Activated CD4-positive, CD25-positive, alpha-beta regulatory T cell treated with anti-CD3 and anti-CD28 coated beads, Interleukin-2, amount 50 U/mL, for 24 hours (primary cell): ENCODE measurements at regions not wholly inside any gene's neighbourhood (a gene's known extent, or its start where the extent isn't known, plus 50 kb on each side); places are given as distances from the start of the nearest gene placed in this dataset.
"Not testable (repeated sequence)": the region's sequence is repeated elsewhere in the genome, so short reads cannot be mapped to it uniquely, and the experiment has no call there.

Experiments
- ATAC-seq, 2 donors: fragments of 150-1000 bp; cut with Tn5 transposase; one replicate each; pipeline ENCODE4 v1.10.0; 2021; ENCODE audit warnings: mild to moderate bottlenecking in 1 of 2, moderate library complexity in 1 of 2

- ATAC-seq: no peak
Measured at GRCh38 chr12:67046062-67046461, 223.1 kb upstream of the CAND1 start.

- no peak for ATAC-seq
Measured at GRCh38 chr12:67047634-67048033, 221.5 kb upstream of the CAND1 start.

- no peak for ATAC-seq
Measured at GRCh38 chr12:67048371-67048770, 220.8 kb upstream of the CAND1 start.

GRCh38 chr12:67049199-67049598 lies 220.0 kb upstream of the CAND1 start:
- ATAC-seq: not testable (repeated sequence)

GRCh38 chr12:67052981-67053380 lies 216.2 kb upstream of the CAND1 start:
- ATAC-seq: no peak

- ATAC-seq: no peak
Measured at GRCh38 chr12:67056329-67056728, 212.8 kb upstream of the CAND1 start.

- ATAC-seq: no peak
Measured at GRCh38 chr12:67057072-67057471, 212.1 kb upstream of the CAND1 start.

DNA sequence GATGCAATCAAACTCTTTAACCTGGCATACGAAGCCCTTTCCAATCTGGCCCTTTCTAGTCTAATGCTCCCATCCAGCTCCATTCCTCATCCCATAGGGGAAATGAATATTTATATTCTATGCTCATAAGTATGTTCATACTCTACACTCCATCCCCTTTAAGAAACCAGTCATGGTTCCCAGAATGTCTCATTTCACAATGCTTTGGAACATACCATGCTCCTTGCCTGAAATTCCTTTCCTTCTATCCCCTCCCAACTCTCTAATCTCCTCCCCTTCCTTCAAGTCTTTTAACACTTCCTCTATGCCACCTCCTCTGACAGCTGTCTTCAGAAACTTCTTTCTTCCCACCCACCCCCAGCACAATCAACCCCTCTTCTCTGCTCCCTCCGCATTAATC lies 207.0 kb upstream of the CAND1 start:
- ATAC-seq: no peak

GRCh38 chr12:67067453-67068203 lies 201.5 kb upstream of the CAND1 start:
- no peak for ATAC-seq

DNA sequence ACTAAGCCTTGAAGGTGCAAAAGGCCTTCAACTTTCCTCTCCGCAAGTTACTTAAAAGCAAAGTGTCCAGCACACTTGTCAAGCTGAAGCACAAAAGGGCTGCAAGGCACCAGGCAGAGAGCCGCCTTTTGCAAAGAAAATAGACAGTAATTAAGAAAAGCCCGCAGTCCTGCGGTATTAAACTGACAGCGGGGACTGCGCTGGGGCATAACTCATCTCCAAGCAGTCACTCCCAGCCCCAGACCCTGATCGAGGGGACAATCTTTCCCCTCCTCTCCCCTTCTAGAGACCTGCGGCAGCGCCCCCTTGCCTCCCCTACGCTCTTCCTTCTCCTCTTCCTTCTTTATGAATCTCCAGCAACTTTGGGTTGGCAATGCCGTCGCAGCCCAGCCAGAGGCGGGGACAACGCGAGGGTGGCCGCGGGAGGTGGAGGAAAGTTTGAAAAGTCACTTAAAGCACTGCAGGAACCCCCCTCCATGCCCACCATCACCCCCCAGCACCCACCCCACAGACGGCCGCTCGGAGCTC lies 200.9 kb upstream of the CAND1 start:
- no peak for ATAC-seq

- ATAC-seq: peak; percentile 44 to 46
Measured at GRCh38 chr12:67068761-67069450, 200.3 kb upstream of the CAND1 start.

GRCh38 chr12:67069451-67070306 lies 199.5 kb upstream of the CAND1 start:
- peak; percentile 60 to 65 for ATAC-seq

DNA sequence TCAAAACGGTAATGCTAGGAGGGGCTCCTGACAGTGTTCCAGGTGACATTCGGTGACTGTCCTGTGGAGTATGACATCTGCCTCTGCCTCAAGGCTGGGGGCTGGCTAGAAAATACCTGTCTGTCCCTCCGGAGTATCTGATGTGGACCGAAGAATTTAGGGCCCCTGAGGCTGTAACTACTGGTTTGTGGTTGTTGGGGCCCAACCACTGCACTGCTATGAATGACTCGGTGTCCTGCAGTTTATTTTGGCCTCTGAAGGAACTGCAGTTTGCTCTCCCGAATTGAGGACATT lies 198.9 kb upstream of the CAND1 start:
- no peak for ATAC-seq

- ATAC-seq: no peak
Measured at GRCh38 chr12:67070604-67071003, 198.6 kb upstream of the CAND1 start.

- ATAC-seq: not testable (repeated sequence)
Measured at GRCh38 chr12:67072281-67072680, 196.9 kb upstream of the CAND1 start.

- ATAC-seq: no peak
Measured at GRCh38 chr12:67073336-67073735, 195.8 kb upstream of the CAND1 start.

DNA sequence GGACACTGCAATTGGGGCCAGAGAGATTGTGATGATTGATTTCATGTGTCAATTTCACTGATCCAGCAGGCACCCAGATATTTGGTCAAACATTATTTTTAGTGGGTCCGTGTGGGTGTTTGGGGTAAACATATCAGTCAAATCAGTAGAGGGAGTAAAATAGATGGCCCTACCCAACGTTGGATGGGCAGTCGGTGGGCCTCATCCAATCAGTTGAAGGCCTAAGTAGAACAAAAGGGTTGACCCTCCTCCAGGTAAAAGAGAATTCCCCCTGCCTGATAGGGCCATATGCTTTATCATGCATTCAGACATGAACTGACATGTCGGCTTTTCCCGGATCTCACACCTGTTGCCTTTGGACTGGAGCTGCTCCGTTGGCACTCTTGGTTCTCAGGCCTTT lies 195.1 kb upstream of the CAND1 start:
- ATAC-seq: no peak

- ATAC-seq: peak; percentile 68 to 81
Measured at GRCh38 chr12:67077617-67078016, 191.5 kb upstream of the CAND1 start.

- ATAC-seq: no peak
Measured at GRCh38 chr12:67078957-67079356, 190.2 kb upstream of the CAND1 start.

GRCh38 chr12:67080637-67081036 lies 188.5 kb upstream of the CAND1 start:
- ATAC-seq: no peak

- no peak for ATAC-seq
Measured at GRCh38 chr12:67082221-67082620, 186.9 kb upstream of the CAND1 start.

GRCh38 chr12:67085699-67086098 lies 183.5 kb upstream of the CAND1 start:
- ATAC-seq: no peak

DNA sequence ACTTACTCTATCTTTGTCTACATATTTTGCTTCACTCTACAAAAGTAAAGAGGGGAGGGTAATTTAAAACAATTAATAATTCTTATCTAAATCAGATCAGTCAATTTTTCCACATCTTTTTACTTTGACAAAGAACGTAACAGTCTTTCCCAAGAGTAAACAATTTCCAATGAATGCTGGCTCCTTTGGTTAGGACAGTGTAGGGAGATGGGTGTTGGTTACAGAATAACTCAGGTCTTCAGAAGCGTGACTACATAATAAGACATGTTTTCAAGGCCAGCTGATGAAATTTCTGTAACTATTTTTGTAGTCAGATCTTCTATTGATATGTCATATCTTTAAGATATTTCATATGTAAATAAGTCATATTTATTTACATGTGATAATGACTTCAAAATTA lies 183.0 kb upstream of the CAND1 start:
- no peak for ATAC-seq
